Choroid plexus epithelial cell (primary cell): ENCODE measurements at regions not wholly inside any gene's neighbourhood (a gene's known extent, or its start where the extent isn't known, plus 50 kb on each side); places are given as distances from the start of the nearest gene placed in this dataset.

Source experiments
- DNase-seq: peaks from one replicate; pipeline ENCODE4 v3.0.0-alpha.2; 2010; ENCODE audit warnings: low read depth
- H3K4me3 ChIP-seq: 2 replicates; pipeline ENCODE4 v1.5.1; 2011; ENCODE audit warnings: low read depth, mild to moderate bottlenecking, control low read depth, low read length, moderate library complexity
- TF ChIP-seq, protein P1 (sequence below): conservative IDR thresholded peaks from 2 replicates; pipeline ENCODE4 v1.5.1; 2011; ENCODE audit warnings: low read depth, mild to moderate bottlenecking, control low read depth, inconsistent platforms, low read length, moderate library complexity

DNA sequence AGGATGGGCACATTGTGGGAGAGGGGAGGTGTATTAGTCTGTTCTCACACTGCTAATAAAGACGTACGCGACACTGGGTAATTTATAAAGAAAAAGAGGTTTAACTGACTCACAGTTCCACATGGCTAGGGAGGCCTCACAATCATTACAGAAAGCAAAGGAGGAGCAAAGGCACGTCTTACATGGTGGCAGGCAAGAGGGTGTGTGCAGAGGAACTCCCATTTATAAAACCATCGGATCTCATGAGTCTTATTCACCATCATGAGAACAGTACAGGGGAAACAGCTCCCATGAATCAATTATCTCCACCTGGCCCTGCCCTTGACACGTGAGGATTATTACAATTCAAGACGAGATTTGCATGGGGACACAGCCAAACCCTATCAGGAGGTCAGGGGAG lies 266.7 kb downstream of the HAUS1 start:
- DNase-seq, result no peak
- H3K4me3 ChIP-seq, result no peak overlapping the region
- TF ChIP-seq, protein P1, sequence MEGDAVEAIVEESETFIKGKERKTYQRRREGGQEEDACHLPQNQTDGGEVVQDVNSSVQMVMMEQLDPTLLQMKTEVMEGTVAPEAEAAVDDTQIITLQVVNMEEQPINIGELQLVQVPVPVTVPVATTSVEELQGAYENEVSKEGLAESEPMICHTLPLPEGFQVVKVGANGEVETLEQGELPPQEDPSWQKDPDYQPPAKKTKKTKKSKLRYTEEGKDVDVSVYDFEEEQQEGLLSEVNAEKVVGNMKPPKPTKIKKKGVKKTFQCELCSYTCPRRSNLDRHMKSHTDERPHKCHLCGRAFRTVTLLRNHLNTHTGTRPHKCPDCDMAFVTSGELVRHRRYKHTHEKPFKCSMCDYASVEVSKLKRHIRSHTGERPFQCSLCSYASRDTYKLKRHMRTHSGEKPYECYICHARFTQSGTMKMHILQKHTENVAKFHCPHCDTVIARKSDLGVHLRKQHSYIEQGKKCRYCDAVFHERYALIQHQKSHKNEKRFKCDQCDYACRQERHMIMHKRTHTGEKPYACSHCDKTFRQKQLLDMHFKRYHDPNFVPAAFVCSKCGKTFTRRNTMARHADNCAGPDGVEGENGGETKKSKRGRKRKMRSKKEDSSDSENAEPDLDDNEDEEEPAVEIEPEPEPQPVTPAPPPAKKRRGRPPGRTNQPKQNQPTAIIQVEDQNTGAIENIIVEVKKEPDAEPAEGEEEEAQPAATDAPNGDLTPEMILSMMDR, result no peak

DNA sequence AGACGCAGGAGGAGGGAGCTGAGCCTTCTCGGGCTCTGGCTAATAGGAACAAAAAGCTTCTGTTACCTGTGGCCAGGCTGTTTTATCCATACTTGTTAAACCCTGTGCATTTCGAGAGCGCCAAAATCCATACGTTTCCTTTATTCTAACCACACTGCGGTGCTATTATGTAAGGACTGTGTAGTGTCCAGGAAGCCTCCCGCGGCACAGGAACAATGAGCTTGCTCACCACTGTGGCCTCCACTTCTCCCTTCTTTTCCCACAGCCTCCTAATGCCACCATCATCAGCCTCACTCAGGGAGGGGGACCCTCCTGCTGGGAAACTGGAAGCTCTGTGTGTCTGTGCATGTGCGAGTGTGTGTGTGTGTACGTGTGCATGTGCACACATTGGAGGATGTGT lies 268.5 kb downstream of the HAUS1 start:
- TF ChIP-seq, protein P1, result no peak
- DNase-seq, result no peak

DNA sequence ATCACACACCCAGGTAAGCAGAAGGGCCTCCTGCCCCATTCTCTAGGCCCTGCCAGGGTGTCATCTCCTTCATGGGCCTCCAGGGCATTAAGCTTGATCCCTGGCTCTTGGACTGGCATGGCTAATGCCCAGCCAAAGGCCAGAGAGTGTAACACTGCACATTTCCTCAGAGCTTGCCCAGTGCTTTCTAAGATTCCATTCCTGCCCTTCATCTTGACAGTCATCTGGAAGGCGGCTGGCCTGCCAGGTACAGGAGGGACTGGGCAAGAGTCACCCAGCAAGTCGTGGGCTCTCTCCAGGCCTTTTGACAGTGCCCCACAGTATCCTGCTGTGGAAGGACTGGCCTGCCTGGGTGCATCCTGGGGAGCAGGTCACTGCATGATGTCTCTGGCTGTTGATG lies 268.9 kb downstream of the HAUS1 start:
- TF ChIP-seq, protein P1, result no peak
- no peak overlapping the region for H3K4me3 ChIP-seq
- DNase-seq, result no peak

More for the DNA sequence above, 268.5 kb downstream of the HAUS1 start:
- H3K4me3 ChIP-seq, result no peak overlapping the region

DNA sequence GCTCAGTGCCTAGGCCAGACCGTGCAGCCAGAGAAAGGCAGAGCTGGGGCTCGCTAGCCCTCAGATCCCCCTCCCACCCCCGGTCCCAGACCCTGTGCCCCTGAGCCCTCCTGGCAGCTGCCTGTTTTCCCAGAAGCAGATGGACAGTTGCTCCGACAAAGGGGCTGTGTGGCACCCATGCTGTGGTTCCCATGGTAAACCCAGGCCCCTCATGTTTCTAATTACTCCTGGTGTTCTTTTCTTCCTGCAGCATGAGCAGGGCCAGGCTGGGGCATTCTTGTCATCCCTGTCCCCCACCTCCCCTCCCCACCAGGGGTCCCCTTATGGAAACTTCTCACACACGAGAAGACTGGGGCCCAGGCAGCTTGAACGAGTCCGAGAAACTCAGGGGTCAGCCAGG lies 269.6 kb downstream of the HAUS1 start:
- DNase-seq, result no peak
- TF ChIP-seq, protein P1, result no peak
- no peak overlapping the region for H3K4me3 ChIP-seq

DNA sequence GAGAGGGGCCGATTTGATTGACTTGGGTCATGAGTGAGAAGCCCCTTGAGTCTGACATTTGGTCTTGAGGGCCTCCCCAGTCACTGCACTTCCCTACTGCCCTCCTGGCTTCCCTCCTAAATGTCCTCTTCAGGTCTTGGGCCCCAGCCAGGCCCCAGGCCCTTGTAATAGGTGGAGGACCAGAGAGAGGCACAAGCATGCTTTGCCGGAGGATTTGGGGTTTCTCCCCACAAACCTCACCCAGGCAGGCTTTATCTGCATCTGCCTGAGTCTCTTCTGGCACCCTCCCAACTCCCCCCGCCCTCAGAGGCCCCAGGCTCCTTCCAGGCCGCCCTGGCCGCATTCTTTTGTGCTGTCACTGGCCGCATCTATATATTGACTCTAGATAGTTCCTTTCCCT lies 270.7 kb downstream of the HAUS1 start:
- no peak for DNase-seq
- TF ChIP-seq, protein P1, result no peak
- no peak overlapping the region for H3K4me3 ChIP-seq

DNA sequence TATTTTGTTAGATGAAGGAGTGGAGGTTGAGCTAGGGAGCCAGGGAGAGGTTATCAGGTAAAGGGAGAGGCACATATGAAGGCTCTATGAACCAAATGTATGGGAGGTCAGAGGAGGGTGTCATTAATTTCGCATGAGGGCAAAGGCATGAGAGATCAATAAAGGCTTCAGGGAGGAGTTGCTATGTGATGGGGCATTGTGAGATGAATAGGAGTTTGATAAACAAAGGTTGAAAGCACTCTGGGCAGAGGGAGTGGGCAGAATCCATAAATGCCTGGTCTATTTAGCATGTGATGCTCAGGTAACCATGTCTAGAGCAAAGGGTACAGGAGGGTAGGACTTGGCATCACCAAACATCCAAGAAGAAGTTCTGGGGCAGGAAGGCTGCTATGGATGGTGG lies 273.4 kb downstream of the HAUS1 start:
- TF ChIP-seq, protein P1, result no peak
- H3K4me3 ChIP-seq, result no peak overlapping the region
- DNase-seq, result no peak

DNA sequence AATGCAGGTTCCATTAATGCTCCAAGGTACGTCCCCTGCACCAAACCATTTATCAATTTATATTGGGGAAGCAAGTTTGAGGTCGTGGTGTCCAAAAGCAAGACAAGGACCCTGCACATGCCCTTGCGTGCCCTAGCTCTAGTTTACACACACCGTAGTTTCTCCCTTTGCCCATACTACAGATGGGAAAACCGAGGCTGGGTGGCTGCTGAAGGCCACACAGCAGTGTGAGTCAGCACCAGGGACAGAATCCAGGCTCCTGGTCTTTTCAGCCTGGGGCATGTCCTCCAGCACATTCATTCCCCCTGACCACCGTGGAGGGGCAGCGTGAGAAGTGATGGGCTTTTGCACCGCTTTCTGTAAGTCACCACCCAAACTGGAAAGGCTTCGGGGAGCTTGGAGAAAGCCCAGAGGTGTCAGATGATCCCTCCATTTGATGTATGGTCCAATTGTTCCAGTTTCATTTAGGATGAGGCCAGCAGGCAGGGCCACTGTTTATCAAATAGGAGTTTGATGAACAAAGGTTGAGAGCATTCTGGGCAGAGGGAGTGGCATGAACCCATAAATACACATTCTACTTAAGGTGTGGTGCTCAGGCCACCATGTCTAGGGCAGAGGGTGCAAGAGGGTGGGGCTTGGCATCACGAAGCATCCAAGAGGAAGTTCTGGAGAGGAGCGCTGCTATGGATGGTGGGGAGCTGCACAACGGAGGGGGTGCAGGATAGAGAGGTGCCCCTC lies 274.1 kb downstream of the HAUS1 start:
- TF ChIP-seq, protein P1, result no peak
- no peak overlapping the region for H3K4me3 ChIP-seq
- no peak for DNase-seq
